Retinal pigment epithelial cell (primary cell): ENCODE measurements at regions not wholly inside any gene's neighbourhood (a gene's known extent, or its start where the extent isn't known, plus 50 kb on each side); places are given as distances from the start of the nearest gene placed in this dataset.
"Not testable (repeated sequence)": the region's sequence is repeated elsewhere in the genome, so short reads cannot be mapped to it uniquely, and the experiment has no call there.

Source experiments
- DNase-seq: peaks from one replicate; pipeline ENCODE4 v3.0.0-alpha.2; 2010; ENCODE audit warnings: low read depth
- H3K4me3 ChIP-seq: 2 replicates; pipeline ENCODE4 v1.5.1; 2011; ENCODE audit warnings: mild to moderate bottlenecking, low read length, control low read depth, moderate library complexity
- CTCF ChIP-seq: conservative IDR thresholded peaks from 2 replicates; pipeline ENCODE4 v1.5.1; 2011; ENCODE audit warnings: low read depth, low read length, control low read depth, inconsistent platforms

- H3K4me3 ChIP-seq = no peak overlapping the region
- DNase-seq = no peak
- TF ChIP-seq CTCF = no peak
Observed at GRCh38 chr6:132128424-132128823, 177.3 kb upstream of the CCN2 start.

GRCh38 chr6:132126150-132126549, 175.0 kb upstream of the CCN2 start:
- TF ChIP-seq CTCF = no peak
- no peak overlapping the region for H3K4me3 ChIP-seq
- DNase-seq = no peak

GRCh38 chr6:132122871-132123270, 171.7 kb upstream of the CCN2 start:
- TF ChIP-seq CTCF = no peak
- no peak overlapping the region for H3K4me3 ChIP-seq
- peak; percentile 94 for DNase-seq

- H3K4me3 ChIP-seq = no peak overlapping the region
Observed at GRCh38 chr6:132122176-132122575, 171.0 kb upstream of the CCN2 start.

GRCh38 chr6:132118144-132118543, 167.0 kb upstream of the CCN2 start:
- H3K4me3 ChIP-seq = no peak overlapping the region
- DNase-seq = no peak
- TF ChIP-seq CTCF = no peak

More at GRCh38 chr6:132122176-132122575, 171.0 kb upstream of the CCN2 start:
- TF ChIP-seq CTCF = no peak
- no peak for DNase-seq

GRCh38 chr6:132115714-132116366, 164.7 kb upstream of the CCN2 start:
- H3K4me3 ChIP-seq = no peak overlapping the region
- no peak for TF ChIP-seq CTCF
- DNase-seq = no peak

GRCh38 chr6:132114201-132114825, 163.1 kb upstream of the CCN2 start:
- no peak for TF ChIP-seq CTCF
- no peak for DNase-seq
- no peak overlapping the region for H3K4me3 ChIP-seq

- not testable (repeated sequence) for H3K4me3 ChIP-seq, DNase-seq
Observed at GRCh38 chr6:132109752-132110151, 158.6 kb upstream of the CCN2 start.
